ENCODE measurements at regions not wholly inside any gene's neighbourhood (a gene's known extent, or its start where the extent isn't known, plus 50 kb on each side); places are given as distances from the start of the nearest gene placed in this dataset.
A peak's percentile ranks its signal among the peaks of the same experiment; 100 is the strongest.

DNA sequence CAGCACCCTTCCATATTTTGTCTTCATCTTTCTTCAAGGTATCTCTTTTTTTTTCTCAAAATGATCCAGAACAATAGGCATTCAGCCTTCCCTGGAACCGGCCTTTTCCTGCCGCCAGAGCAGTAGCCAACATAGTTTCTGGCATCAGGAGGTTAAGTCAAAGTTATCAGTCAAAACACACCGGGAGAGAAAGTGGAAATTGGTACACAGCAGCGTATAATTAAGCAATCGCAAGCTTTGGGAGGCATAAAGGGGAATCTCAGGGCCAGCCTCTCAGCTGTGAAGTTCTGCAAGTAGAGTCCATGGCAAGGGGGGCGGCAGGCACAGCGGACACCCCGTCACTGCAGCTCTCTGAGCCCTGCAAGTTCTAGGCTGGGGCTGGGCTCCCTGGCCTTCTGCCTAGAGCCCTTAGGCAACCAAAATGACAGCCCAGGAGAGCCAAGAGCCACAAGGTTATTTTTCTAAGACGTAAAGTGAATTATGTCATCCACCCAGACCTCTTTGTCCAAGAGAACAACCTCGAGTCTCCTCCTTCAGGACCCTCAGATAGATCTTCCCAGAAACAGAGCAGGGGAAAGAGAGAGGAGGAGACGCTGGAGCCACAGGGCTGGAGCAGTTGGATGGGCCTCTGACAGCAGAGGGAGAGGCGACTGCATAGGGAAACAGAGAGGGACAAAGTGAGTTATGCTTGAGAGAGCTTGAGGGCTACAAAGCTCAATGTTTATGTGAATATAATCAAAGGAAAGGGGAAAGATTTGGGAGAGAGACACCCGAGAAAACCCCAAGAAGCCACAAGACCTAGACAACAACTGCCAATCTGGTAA is 114.7 kb downstream of the BCL2L11 start:
- no peaks in the 10 kb centered on the region for H3K27me3 Mint-ChIP-seq (ENCODE audit: low read depth)
- H3K36me3 Mint-ChIP-seq (ENCODE audit: low read depth), result peaks cover 19% of the 10 kb centered on the region
- peaks cover 11% of the 10 kb centered on the region for H3K4me1 Mint-ChIP-seq (ENCODE audit: low read depth)
- DNase-seq (ENCODE audit: low spot score), result no peak
- H3K9me3 Mint-ChIP-seq (ENCODE audit: low read depth), result peaks cover 8% of the 10 kb centered on the region
- no peak overlapping the region for H3K4me3 Mint-ChIP-seq (ENCODE audit: unreplicated experiment)
- TF ChIP-seq, protein P1, sequence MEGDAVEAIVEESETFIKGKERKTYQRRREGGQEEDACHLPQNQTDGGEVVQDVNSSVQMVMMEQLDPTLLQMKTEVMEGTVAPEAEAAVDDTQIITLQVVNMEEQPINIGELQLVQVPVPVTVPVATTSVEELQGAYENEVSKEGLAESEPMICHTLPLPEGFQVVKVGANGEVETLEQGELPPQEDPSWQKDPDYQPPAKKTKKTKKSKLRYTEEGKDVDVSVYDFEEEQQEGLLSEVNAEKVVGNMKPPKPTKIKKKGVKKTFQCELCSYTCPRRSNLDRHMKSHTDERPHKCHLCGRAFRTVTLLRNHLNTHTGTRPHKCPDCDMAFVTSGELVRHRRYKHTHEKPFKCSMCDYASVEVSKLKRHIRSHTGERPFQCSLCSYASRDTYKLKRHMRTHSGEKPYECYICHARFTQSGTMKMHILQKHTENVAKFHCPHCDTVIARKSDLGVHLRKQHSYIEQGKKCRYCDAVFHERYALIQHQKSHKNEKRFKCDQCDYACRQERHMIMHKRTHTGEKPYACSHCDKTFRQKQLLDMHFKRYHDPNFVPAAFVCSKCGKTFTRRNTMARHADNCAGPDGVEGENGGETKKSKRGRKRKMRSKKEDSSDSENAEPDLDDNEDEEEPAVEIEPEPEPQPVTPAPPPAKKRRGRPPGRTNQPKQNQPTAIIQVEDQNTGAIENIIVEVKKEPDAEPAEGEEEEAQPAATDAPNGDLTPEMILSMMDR (IDR thresholded peaks at IDR 0.05), result no peak
- peak overlapping the region; percentile 74 for H3K27ac Mint-ChIP-seq (ENCODE audit: unreplicated experiment)

DNA sequence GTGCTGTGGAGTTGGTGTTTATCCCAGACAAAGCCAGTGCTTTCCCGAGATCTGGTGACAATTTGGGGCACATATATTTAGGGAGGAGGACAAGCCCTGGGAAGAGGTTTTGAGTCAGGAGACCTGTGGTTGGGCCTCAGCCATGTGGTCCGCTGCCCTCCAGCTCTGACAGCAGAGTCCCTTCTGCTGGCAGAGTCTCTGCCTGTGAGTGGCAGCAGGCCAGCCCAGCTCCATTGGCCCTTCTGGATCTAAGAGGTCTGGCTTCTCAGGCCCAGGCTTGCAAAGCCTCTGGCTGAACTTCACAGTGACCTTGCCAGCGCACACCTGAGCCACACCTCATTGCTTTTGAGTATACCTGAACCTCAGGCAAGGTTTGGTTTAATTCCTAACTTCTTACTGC is 115.3 kb downstream of the BCL2L11 start:
- peaks cover 22% of the 10 kb centered on the region for H3K36me3 Mint-ChIP-seq (ENCODE audit: low read depth)
- peaks cover 8% of the 10 kb centered on the region for H3K9me3 Mint-ChIP-seq (ENCODE audit: low read depth)
- DNase-seq (ENCODE audit: low spot score), result no peak
- no peak overlapping the region for H3K4me3 Mint-ChIP-seq (ENCODE audit: unreplicated experiment)
- no peak overlapping the region for H3K27ac Mint-ChIP-seq (ENCODE audit: unreplicated experiment)
- peaks cover 11% of the 10 kb centered on the region for H3K4me1 Mint-ChIP-seq (ENCODE audit: low read depth)
- TF ChIP-seq, protein P1 (IDR thresholded peaks at IDR 0.05), result no peak
- H3K27me3 Mint-ChIP-seq (ENCODE audit: low read depth), result no peaks in the 10 kb centered on the region

DNA sequence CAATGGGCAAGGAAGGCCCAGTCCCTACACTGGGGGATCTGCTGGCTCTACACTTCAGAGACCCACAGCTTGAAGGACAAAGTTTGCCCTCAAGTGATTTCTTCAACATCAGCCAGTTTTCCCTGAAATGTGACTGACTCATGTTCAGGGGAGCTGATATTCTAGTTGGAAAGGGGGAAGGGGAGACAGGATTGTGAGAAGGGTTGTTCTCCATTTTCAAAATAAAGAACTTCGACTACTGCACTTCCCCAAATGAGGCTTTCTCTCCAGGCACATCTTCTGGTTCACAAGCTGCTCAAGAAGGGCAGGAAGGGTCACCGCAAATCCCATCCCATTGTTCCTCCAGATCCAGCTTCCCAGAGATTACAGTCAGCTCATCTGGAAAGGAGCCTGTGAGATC is 117.6 kb downstream of the BCL2L11 start:
- no peaks in the 10 kb centered on the region for H3K9me3 Mint-ChIP-seq (ENCODE audit: low read depth)
- no peak overlapping the region for H3K4me3 Mint-ChIP-seq (ENCODE audit: unreplicated experiment)
- DNase-seq (ENCODE audit: low spot score), result no peak
- no peak overlapping the region for H3K27ac Mint-ChIP-seq (ENCODE audit: unreplicated experiment)
- TF ChIP-seq, protein P1 (IDR thresholded peaks at IDR 0.05), result no peak
- peaks cover 16% of the 10 kb centered on the region for H3K36me3 Mint-ChIP-seq (ENCODE audit: low read depth)
- H3K4me1 Mint-ChIP-seq (ENCODE audit: low read depth), result peaks cover 11% of the 10 kb centered on the region
- no peaks in the 10 kb centered on the region for H3K27me3 Mint-ChIP-seq (ENCODE audit: low read depth)

DNA sequence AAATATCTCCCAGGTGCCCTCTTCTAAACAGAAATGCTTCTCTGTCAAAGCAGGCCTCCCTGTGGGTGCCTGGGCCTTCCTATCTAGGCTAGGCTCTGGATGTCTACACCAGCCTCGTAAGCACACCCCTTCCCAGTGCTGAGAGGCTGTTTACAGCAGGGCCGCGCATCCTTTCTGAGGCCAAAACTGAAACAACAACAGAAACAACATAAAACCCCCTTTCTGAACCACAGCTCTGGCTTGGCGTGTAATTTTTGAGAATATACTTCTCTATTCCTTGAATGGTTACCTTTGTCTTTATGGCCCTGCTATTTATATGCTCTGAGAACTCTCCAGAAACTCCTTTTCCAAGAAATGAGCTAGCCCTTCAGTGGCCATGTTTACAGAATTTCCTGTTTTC is 118.4 kb downstream of the BCL2L11 start:
- DNase-seq (ENCODE audit: low spot score), result no peak
- TF ChIP-seq, protein P1 (IDR thresholded peaks at IDR 0.05), result no peak
- peaks cover 12% of the 10 kb centered on the region for H3K36me3 Mint-ChIP-seq (ENCODE audit: low read depth)
- H3K9me3 Mint-ChIP-seq (ENCODE audit: low read depth), result no peaks in the 10 kb centered on the region
- no peak overlapping the region for H3K4me3 Mint-ChIP-seq (ENCODE audit: unreplicated experiment)
- no peaks in the 10 kb centered on the region for H3K27me3 Mint-ChIP-seq (ENCODE audit: low read depth)
- H3K4me1 Mint-ChIP-seq (ENCODE audit: low read depth), result peaks cover 11% of the 10 kb centered on the region
- H3K27ac Mint-ChIP-seq (ENCODE audit: unreplicated experiment), result no peak overlapping the region

DNA sequence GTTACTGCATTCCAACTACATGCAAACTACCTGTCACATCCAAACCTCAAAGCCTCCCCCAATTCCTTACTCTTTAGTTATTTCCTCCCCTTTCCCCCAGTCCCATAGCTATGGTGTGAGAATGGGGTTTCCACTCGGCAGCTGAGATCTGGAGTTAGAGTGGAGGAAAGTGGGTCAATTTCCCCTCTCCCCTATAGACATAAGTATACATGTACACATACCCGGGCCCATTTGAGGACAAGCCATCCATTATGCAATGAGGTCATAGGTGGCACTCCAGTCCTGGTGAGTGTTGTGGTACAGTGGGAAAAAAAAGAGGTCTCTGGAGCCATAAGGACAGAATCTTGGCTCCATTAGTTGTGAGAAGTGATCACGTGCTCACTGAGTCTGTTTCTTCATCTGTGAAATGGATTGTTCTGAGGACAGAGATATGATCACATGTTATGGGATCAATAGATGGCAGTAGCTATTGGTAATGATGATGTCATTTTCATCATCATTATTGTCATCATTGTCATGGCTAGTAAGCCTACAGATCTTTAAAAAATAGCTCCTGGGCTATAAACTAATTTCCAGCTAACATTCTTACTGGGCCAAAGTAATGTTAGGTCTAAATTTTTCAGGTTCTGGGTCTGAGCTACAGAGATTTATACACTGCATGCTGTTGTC is 119.0 kb downstream of the BCL2L11 start:
- peaks cover 12% of the 10 kb centered on the region for H3K36me3 Mint-ChIP-seq (ENCODE audit: low read depth)

More for the DNA sequence above, 119.0 kb downstream of the BCL2L11 start:
- Mint-ChIP-seq H3K4me1 (ENCODE audit: low read depth) (peaks cover 11% of the 10 kb centered on the region), H3K27ac (ENCODE audit: unreplicated experiment) (no peak overlapping the region), H3K27me3 (ENCODE audit: low read depth) (no peaks in the 10 kb centered on the region), H3K9me3 (ENCODE audit: low read depth) (no peaks in the 10 kb centered on the region), H3K4me3 (ENCODE audit: unreplicated experiment) (no peak overlapping the region)
- TF ChIP-seq, protein P1 (IDR thresholded peaks at IDR 0.05), result no peak
- DNase-seq (ENCODE audit: low spot score), result no peak

All from chondrocyte (in vitro differentiated cells).